ENCODE measurements at regions not wholly inside any gene's neighbourhood (a gene's known extent, or its start where the extent isn't known, plus 50 kb on each side); places are given as distances from the start of the nearest gene placed in this dataset.

DNA sequence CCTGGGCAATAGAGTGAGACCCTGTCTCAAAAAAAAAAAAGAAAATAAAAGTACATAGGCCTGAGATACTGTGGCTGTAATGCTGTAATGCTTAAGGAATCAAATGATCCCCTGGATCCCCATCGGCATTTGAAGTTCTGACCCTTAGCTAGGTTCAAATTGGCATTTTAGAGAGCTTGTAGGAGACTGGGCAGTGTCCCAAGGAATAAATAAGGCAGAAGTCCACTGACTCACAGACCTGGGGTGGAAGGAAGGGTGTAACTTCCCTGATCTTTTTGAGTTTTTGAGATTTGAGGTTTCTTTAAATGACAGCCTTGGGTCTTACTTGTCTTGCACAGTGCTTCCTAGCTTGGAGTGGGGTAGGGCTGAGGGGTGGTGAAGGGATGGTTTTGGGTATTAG lies 553.7 kb downstream of the SLC4A3 start:
- TF ChIP-seq, protein P1, sequence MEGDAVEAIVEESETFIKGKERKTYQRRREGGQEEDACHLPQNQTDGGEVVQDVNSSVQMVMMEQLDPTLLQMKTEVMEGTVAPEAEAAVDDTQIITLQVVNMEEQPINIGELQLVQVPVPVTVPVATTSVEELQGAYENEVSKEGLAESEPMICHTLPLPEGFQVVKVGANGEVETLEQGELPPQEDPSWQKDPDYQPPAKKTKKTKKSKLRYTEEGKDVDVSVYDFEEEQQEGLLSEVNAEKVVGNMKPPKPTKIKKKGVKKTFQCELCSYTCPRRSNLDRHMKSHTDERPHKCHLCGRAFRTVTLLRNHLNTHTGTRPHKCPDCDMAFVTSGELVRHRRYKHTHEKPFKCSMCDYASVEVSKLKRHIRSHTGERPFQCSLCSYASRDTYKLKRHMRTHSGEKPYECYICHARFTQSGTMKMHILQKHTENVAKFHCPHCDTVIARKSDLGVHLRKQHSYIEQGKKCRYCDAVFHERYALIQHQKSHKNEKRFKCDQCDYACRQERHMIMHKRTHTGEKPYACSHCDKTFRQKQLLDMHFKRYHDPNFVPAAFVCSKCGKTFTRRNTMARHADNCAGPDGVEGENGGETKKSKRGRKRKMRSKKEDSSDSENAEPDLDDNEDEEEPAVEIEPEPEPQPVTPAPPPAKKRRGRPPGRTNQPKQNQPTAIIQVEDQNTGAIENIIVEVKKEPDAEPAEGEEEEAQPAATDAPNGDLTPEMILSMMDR (IDR thresholded peaks at IDR 0.05; ENCODE audit: borderline replicate concordance, insufficient read depth, low read depth, low read length): no peak

DNA sequence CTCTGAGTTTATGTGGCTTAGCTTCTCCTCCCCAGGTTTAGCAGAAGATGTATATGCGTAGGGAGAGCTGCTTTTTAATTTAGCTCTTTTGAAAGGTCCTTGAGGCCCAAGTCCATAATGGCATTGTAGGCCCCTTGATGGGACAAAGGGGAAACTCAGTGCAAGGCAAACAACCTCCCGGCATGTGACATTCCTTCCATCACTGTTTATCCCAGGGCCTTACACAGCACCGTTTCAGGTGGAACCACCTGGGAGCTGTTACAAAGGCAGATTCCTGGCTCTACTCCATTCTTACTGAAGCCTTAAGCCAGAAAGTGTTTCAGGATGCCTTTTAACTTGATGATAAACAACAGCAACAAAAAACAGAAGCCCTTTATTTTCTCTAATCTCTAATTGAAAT lies 555.4 kb downstream of the SLC4A3 start:
- H3K4me3 ChIP-seq (ENCODE audit: low read depth, low read length): no peak overlapping the region
- TF ChIP-seq, protein P1 (IDR thresholded peaks at IDR 0.05; ENCODE audit: borderline replicate concordance, insufficient read depth, low read depth, low read length): no peak

More for the DNA sequence above, 553.7 kb downstream of the SLC4A3 start:
- no peak overlapping the region for H3K4me3 ChIP-seq (ENCODE audit: low read depth, low read length)

DNA sequence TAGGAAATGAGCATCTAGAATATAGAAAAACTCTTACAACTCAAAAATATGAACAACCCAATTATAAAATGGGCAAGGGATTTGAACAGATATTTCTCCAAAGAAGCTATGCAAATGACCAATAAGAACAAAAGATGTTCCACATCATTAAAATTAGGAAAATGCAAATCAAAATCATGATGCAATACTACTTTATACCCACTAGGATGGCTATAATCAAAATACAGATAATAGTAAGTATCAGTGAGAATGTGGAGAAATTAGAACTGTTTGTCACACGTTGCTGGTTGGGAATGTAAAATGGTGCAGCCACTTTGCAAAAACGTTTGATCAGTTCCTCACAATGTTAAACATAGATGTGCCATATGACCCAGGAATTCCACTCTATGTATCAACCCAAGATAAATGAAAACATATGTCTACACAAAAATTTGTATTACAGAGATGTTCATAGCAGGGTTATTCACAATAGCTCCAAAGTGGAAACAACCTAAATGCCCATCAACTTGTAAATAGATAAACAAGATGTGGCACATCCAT lies 558.4 kb downstream of the SLC4A3 start:
- TF ChIP-seq, protein P1 (IDR thresholded peaks at IDR 0.05; ENCODE audit: borderline replicate concordance, insufficient read depth, low read depth, low read length): no peak
- no peak overlapping the region for H3K4me3 ChIP-seq (ENCODE audit: low read depth, low read length)

DNA sequence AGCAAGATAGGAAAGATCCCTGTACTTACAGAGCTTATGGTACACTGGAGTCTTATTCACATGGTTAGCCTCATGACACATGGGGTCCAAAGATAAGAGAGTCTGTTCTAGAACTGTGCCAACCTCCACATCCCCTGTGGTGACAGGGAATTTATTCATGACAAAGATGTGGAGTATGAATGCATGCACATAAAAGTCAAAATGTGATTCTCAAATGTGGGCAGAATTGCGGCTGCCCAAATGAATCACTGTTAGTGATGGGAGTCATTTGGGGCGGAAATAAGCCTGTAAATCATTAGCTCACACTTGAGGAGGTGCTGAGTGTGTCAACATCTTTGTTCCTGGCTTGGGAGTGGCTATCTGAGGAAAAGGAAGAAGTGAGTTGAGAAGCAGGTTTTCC lies 560.6 kb downstream of the SLC4A3 start:
- TF ChIP-seq, protein P1 (IDR thresholded peaks at IDR 0.05; ENCODE audit: borderline replicate concordance, insufficient read depth, low read depth, low read length): no peak
- no peak overlapping the region for H3K4me3 ChIP-seq (ENCODE audit: low read depth, low read length)

DNA sequence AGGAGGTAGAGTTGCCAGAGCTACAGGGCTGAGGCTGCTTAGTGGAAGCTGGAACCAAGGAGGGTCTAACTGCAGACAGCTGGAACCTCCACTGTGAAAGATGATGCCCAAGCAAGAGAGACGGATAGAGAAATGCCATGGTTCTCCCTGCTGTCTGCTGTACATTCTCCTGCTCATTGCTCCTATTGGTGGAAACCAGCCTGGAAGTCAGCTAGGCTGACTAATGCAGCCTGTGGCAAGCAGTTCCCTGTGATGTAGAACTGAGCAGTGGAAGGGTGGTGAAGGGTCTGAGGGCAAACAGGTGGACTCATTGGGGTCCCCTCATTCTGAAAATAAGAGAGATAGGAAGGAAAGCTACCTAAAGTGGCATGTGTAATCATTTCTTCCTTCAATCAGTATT lies 563.6 kb downstream of the SLC4A3 start:
- H3K4me3 ChIP-seq (ENCODE audit: low read depth, low read length): no peak overlapping the region

DNA sequence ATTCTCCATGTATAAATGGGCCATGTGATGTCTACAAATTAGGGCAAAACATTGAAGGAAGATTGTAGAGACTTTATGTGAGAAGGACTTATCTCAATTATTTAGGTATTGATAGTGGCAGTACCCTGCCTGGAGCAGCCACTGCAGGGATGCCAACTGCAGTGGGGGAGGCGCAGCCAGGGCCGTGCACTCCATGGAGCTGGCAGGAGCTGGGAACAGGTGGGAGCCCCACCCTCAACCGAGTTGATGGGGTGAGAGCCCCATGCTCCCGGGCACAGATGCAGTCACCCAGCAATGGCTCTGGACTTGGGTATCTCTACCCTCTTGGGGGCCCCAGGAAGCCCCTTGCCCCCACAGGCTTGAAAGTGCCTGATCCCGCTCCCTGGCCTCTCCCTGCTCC lies 564.3 kb downstream of the SLC4A3 start:
- TF ChIP-seq, protein P1 (IDR thresholded peaks at IDR 0.05; ENCODE audit: borderline replicate concordance, insufficient read depth, low read depth, low read length): no peak

More for the DNA sequence above, 563.6 kb downstream of the SLC4A3 start:
- TF ChIP-seq, protein P1 (IDR thresholded peaks at IDR 0.05; ENCODE audit: borderline replicate concordance, insufficient read depth, low read depth, low read length): no peak

DNA sequence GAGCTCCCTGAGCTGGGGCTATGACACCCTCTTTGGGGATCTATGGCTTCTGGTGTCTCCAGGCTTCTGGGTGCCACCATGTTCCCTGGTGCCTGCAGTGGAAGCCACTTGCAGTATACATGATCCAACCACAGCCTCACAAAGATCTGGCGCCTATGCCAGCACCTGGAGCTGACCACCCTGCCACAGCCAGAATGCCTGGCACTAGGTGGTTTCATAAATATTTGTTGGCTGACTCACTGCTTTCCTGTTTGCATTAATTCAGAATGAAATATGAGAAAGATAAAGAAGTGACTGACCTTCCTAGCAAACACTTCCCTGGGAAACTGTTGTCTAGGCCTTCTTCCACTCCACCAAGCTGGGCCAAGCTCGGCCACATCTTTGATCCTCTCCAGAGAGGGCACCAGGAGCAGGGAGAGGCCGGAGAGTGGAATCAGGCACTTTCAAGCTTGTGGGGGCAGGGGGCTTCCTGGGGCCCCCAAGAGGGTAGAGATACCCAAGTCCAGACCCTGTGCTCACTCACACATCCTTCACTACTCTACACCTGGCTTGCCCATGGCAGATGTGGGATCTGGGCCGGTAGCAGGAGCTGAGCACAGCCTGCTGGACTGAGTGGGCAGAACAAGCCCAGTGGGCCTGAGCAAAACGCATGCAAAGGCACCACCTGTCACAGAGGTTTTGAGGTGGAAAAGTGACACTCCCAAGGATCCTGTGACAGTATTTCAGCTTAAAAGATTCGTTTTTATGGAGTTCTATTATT lies 565.7 kb downstream of the SLC4A3 start:
- TF ChIP-seq, protein P1 (IDR thresholded peaks at IDR 0.05; ENCODE audit: borderline replicate concordance, insufficient read depth, low read depth, low read length): no peak
- H3K4me3 ChIP-seq (ENCODE audit: low read depth, low read length): no peak overlapping the region

More for the DNA sequence above, 564.3 kb downstream of the SLC4A3 start:
- no peak overlapping the region for H3K4me3 ChIP-seq (ENCODE audit: low read depth, low read length)

Data from GM12875 (cell line).